ENCODE measurements at regions not wholly inside any gene's neighbourhood (a gene's known extent, or its start where the extent isn't known, plus 50 kb on each side); places are given as distances from the start of the nearest gene placed in this dataset.

- TF ChIP-seq POLR2A (IDR thresholded peaks at IDR 0.05; ENCODE audit: low read depth, low read length) (no peak), POLR2AphosphoS5 (IDR thresholded peaks at IDR 0.05; ENCODE audit: low read depth, low read length) (no peak)
Observed at GRCh38 chr5:5950658-5951057, 427.7 kb downstream of the MED10 start.

All from GM12892 (cell line).